IMR-90 (cell line): ENCODE measurements at regions not wholly inside any gene's neighbourhood (a gene's known extent, or its start where the extent isn't known, plus 50 kb on each side); places are given as distances from the start of the nearest gene placed in this dataset.

ENCODE experiments used
- ATAC-seq: fragments of 200-7000 bp; cut with Tn5 transposase; 2 replicates; pipeline ENCODE4 v1.9.1; 2020; ENCODE audit warnings: low read depth, mild to moderate bottlenecking, moderate library complexity
- BruUV-seq: library from RNA; stranded (reverse); fragments of 400-500 nt; replicated peaks from 2 replicates; lab custom pipeline; 2021; lab: Mats Ljungman, UMichigan
- CTCF ChIA-PET: fragments of 300-600 bp; formaldehyde crosslinking; extraction: SDS; loops from one replicate; lab custom pipeline; 2021; ENCODE audit warnings: antibody characterized with exemption; lab: Yijun Ruan, JAX
- POLR2A ChIA-PET: fragments of 300-600 bp; sonication (Branson Sonifier 250); formaldehyde crosslinking; loops from one replicate; lab custom pipeline; 2022; ENCODE audit warnings: antibody characterized with exemption; ENCODE audit not compliant: unreplicated experiment; lab: Charles Lee
- DNase-seq: peaks from one replicate; pipeline ENCODE4 v3.0.0; 2013
- H2AFZ ChIP-seq: replicated peaks from 2 replicates; pipeline ENCODE3; 2013; ENCODE audit warnings: low read length, mild to moderate bottlenecking; ENCODE audit not compliant: poor library complexity
- H2AK5ac ChIP-seq: 2 replicates; pipeline ENCODE4 v1.6.1; 2013; ENCODE audit warnings: low read depth, low read length, inconsistent platforms
- H2AK9ac ChIP-seq: replicated peaks from 2 replicates; pipeline ENCODE3; 2013; ENCODE audit warnings: mild to moderate bottlenecking, low read depth, low read length, moderate library complexity; ENCODE audit not compliant: poor library complexity
- H2BK120ac ChIP-seq: 2 replicates; pipeline ENCODE4 v1.6.1; 2013; ENCODE audit warnings: low read depth, low read length, inconsistent platforms
- H2BK15ac ChIP-seq: 3 replicates; pipeline ENCODE4 v1.6.1; 2013; ENCODE audit warnings: low read depth, low read length, inconsistent platforms
- H2BK20ac ChIP-seq: 2 replicates; pipeline ENCODE4 v1.6.1; 2013; ENCODE audit warnings: low read depth, mild to moderate bottlenecking, inconsistent platforms, low read length, moderate library complexity
- H2BK5ac ChIP-seq: 2 replicates; pipeline ENCODE4 v1.6.1; 2013; ENCODE audit warnings: mild to moderate bottlenecking, low read depth, low read length, inconsistent platforms; ENCODE audit not compliant: poor library complexity, severe bottlenecking
- H3K14ac ChIP-seq: replicated peaks from 2 replicates; pipeline ENCODE4 v1.6.1; 2013; ENCODE audit warnings: low read depth, low read length, inconsistent platforms
- H3K18ac ChIP-seq: 2 replicates; pipeline ENCODE4 v1.6.1; 2013; ENCODE audit warnings: low read depth, low read length, control low read depth
- H3K23ac ChIP-seq: 2 replicates; pipeline ENCODE4 v1.6.1; 2013; ENCODE audit warnings: low read depth, low read length, inconsistent platforms
- H3K27ac ChIP-seq: 2 replicates; pipeline ENCODE4 v1.5.1; 2013; ENCODE audit warnings: mild to moderate bottlenecking, control low read depth, low read length; ENCODE audit not compliant: insufficient read depth
- H3K27me3 ChIP-seq: 2 replicates; pipeline ENCODE4 v1.6.1; 2013; ENCODE audit warnings: low read length; ENCODE audit not compliant: control insufficient read depth, insufficient read depth
- H3K36me3 ChIP-seq: 2 replicates; pipeline ENCODE4 v1.6.1; 2013; ENCODE audit warnings: low read length, mixed read lengths; ENCODE audit not compliant: control insufficient read depth, insufficient read depth
- H3K4ac ChIP-seq: 2 replicates; pipeline ENCODE4 v1.6.1; 2013; ENCODE audit warnings: low read depth, low read length, inconsistent platforms
- H3K4me1 ChIP-seq: 2 replicates; pipeline ENCODE4 v1.6.1; 2013; ENCODE audit warnings: low read length, mixed read lengths; ENCODE audit not compliant: control insufficient read depth, insufficient read depth
- H3K4me2 ChIP-seq: 2 replicates; pipeline ENCODE4 v1.6.1; 2013; ENCODE audit warnings: low read depth, mild to moderate bottlenecking, control low read depth, low read length, moderate library complexity
- H3K4me3 ChIP-seq: 2 replicates; pipeline ENCODE4 v1.5.1; 2013; ENCODE audit warnings: low read depth, mild to moderate bottlenecking, control low read depth, low read length, moderate library complexity; ENCODE audit not compliant: insufficient read depth
- H3K56ac ChIP-seq: 2 replicates; pipeline ENCODE4 v1.6.1; 2013; ENCODE audit warnings: low read length, inconsistent platforms; ENCODE audit not compliant: insufficient read depth; ENCODE audit errors: extremely low read depth
- H3K79me1 ChIP-seq, 2 experiments: 2 replicates each; pipeline ENCODE4 v1.6.1; 2013; ENCODE audit warnings: low read length in 2 of 2, inconsistent platforms in 1 of 2, low read depth in 1 of 2
- H3K9ac ChIP-seq: 2 replicates; pipeline ENCODE4 v1.6.1; 2013; ENCODE audit warnings: low read depth, low read length, control low read depth
- H3K9me1 ChIP-seq: 2 replicates; pipeline ENCODE4 v1.6.1; 2013; ENCODE audit warnings: low read length, inconsistent platforms; ENCODE audit not compliant: insufficient read depth
- H3K9me3 ChIP-seq: 2 replicates; pipeline ENCODE4 v1.6.1; 2013; ENCODE audit warnings: low read length; ENCODE audit not compliant: control insufficient read depth, insufficient read depth
- H4K20me1 ChIP-seq: 2 replicates; pipeline ENCODE4 v1.6.1; 2013; ENCODE audit warnings: low read length, inconsistent platforms; ENCODE audit not compliant: insufficient read depth
- H4K5ac ChIP-seq: 2 replicates; pipeline ENCODE4 v1.6.1; 2013; ENCODE audit warnings: mild to moderate bottlenecking, low read depth, low read length, control low read depth
- H4K8ac ChIP-seq, 2 experiments: 2 replicates each; pipeline ENCODE4 v1.6.1; 2013; ENCODE audit warnings: low read depth in 2 of 2, low read length in 2 of 2, control low read depth in 1 of 2, inconsistent platforms in 1 of 2
- H4K91ac ChIP-seq: 2 replicates; pipeline ENCODE4 v1.6.1; 2013; ENCODE audit warnings: low read depth, low read length, inconsistent platforms; ENCODE audit not compliant: insufficient read depth
- CEBPB ChIP-seq: IDR thresholded peaks from 2 replicates; pipeline ENCODE4 v1.6.1; 2012; ENCODE audit warnings: low read depth, low read length, improper control_type of control experiment
- RAD21 ChIP-seq: IDR thresholded peaks from 2 replicates; pipeline ENCODE4 v1.6.1; 2012; ENCODE audit warnings: low read length, improper control_type of control experiment
- RFX5 ChIP-seq: IDR thresholded peaks from 2 replicates; pipeline ENCODE4 v1.8.0; 2012; ENCODE audit warnings: low read depth, mild to moderate bottlenecking, low read length, moderate library complexity
- WGBS, 2 experiments: methylation state at CpG; one replicate each; pipeline versions ENCODE4 v1.1.5 to v1.1.7; 2013; ENCODE audit warnings: missing lambda C conversion rate in 2 of 2; ENCODE audit not compliant: insufficient read length in 1 of 2; ENCODE audit errors: extremely low coverage in 2 of 2; 5-methylcytosine and 5-hydroxymethylcytosine counted together
- dilution Hi-C: fragments of 300-500 bp; cut with HindIII; formaldehyde crosslinking; loops from one replicate; pipeline ENCODE4 v1.14.3; 2018; ENCODE audit warnings: low sequenced_read_pairs; ENCODE audit not compliant: unreplicated experiment
- in situ Hi-C: fragments of 300-500 bp; cut with MboI; formaldehyde crosslinking; loops from 3 replicates; pipeline ENCODE4 v1.14.3; 2019; ENCODE audit warnings: low sequenced_read_pairs, inconsistent platforms, mixed read lengths
- intact Hi-C: fragments of 100-400 bp; cut with micrococcal nuclease; formaldehyde crosslinking; loops from 2 replicates; pipeline ENCODE4 v1.10.0; 2022

DNA sequence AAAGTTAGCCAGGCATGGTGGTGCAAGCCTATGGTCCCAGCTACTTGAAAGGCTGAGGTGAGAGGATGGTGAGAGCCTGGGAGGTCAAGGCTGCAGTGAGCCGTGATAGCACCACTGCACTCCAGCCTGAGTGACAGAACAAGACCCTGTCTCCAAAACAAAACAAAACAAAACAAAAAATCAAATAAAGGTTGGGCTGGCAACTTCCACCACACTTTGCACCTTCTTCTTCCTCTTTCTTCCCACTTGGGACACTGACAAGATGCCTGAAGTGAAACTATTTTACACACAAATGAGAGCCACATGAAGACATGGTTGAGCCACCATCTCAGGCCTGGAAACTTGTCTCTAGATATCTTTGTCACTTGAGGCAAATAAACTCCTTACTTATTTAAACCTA, 53.8 kb upstream of the CCDC28A start:
- Histone ChIP-seq H4K20me1 (no peaks in the 10 kb centered on the region), H2AK5ac (no peak overlapping the region), H4K8ac (no peak overlapping the region), H2BK20ac (no peak overlapping the region), H3K79me1 (no peaks in the 10 kb centered on the region), H4K91ac (no peak overlapping the region), H2BK15ac (no peak overlapping the region), H3K4me3 (no peak overlapping the region), H3K14ac (no peak overlapping the region), H3K27me3 (peaks cover 7% of the 10 kb centered on the region), H3K9me3 (peaks cover 3% of the 10 kb centered on the region), H3K23ac (no peak overlapping the region), H2AK9ac (no peak overlapping the region), H3K9me1 (no peaks in the 10 kb centered on the region), H4K5ac (no peak overlapping the region), H3K27ac (no peak overlapping the region), H3K56ac (no peak overlapping the region), H3K4me2 (no peak overlapping the region), H2AFZ (no peak overlapping the region), H3K9ac (no peak overlapping the region), H3K36me3 (no peaks in the 10 kb centered on the region), H3K18ac (no peak overlapping the region), H3K4me1 (peaks cover 7% of the 10 kb centered on the region), H2BK5ac (no peak overlapping the region), H3K4ac (no peak overlapping the region), H2BK120ac (no peak overlapping the region)
- in situ Hi-C loops (no loop called here), dilution Hi-C loops (no loop called here), intact Hi-C loops (no loop called here)
- CTCF ChIA-PET: interaction anchor here (0.6 kb wide), 1 partner anchor 9 kb away, joined by 3 read pairs; no protein-coding TSS in a partner anchor
- POLR2A ChIA-PET: no interaction called here
- ATAC-seq (no peak), DNase-seq (no peak)
- TF ChIP-seq RAD21 (no peak), CEBPB (no peak), RFX5 (no peak)
- BruUV-seq: no TSS peak
- no CpG with 5 or more reads among the region's 1 CpG for WGBS, 2 experiments
